ENCODE measurements at regions not wholly inside any gene's neighbourhood (a gene's known extent, or its start where the extent isn't known, plus 50 kb on each side); places are given as distances from the start of the nearest gene placed in this dataset.

- no peak for DNase-seq (ENCODE audit: low read depth in 4 of 4, low spot score in 3 of 4)
These were observed 54.5 kb upstream of the FZD8 start for GRCh38 chr10:35696392-35697287.

GRCh38 chr10:35693800-35694199 lies 51.7 kb upstream of the FZD8 start:
- DNase-seq (ENCODE audit: low read depth in 4 of 4, low spot score in 3 of 4), result no peak
